ENCODE measurements at regions not wholly inside any gene's neighbourhood (a gene's known extent, or its start where the extent isn't known, plus 50 kb on each side); places are given as distances from the start of the nearest gene placed in this dataset.

DNA sequence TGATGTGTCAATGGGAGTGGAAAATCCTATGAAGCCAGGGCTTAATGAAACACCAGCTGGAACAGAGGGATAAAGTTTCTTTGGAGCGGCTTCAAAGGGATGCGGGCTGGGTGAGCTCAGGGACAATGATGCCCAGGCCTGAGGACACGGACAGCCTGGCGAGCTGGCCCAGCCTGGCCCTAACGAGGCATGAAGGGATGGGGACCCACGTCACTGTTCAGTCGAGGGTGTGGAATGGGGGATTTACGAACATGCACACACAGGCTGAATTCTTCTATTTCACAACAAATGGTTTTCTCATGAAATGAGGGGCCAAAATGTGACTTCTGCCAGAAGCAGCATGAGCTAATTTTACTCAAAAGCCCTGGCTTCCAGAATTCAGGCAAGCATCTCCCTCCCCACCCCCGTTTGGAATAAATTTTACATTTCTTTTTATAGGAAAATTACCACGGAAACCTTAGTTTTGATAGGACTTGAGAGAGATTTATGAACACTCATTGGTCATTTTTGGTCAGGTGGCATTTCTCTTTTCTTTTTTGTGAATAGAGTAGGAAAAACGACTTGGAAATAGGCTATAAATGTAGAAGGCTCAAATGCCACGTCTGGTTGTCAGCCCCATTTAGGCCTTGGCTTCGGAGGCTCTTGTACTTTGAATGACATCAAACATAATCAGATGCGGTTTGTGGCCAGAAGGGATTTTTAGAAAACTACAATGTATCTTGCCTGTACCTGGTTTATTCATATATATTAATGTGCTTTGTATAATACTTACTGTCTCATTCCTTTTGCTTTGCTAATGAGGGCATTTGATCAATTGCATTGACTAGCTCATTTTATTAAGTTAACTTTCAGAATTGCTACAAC is 893.8 kb upstream of the CELF4 start:
- TF ChIP-seq, protein P1, sequence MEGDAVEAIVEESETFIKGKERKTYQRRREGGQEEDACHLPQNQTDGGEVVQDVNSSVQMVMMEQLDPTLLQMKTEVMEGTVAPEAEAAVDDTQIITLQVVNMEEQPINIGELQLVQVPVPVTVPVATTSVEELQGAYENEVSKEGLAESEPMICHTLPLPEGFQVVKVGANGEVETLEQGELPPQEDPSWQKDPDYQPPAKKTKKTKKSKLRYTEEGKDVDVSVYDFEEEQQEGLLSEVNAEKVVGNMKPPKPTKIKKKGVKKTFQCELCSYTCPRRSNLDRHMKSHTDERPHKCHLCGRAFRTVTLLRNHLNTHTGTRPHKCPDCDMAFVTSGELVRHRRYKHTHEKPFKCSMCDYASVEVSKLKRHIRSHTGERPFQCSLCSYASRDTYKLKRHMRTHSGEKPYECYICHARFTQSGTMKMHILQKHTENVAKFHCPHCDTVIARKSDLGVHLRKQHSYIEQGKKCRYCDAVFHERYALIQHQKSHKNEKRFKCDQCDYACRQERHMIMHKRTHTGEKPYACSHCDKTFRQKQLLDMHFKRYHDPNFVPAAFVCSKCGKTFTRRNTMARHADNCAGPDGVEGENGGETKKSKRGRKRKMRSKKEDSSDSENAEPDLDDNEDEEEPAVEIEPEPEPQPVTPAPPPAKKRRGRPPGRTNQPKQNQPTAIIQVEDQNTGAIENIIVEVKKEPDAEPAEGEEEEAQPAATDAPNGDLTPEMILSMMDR (IDR thresholded peaks at IDR 0.05; ENCODE audit: low read depth, low read length): no peak
- TF ChIP-seq MYC (IDR thresholded peaks at IDR 0.05; ENCODE audit: low read depth, low read length) (no peak), POLR2A (IDR thresholded peaks at IDR 0.05; ENCODE audit: extremely low read depth, insufficient read length) (no peak)
- TF ChIP-seq, protein P2, sequence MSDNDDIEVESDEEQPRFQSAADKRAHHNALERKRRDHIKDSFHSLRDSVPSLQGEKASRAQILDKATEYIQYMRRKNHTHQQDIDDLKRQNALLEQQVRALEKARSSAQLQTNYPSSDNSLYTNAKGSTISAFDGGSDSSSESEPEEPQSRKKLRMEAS (IDR thresholded peaks at IDR 0.05; ENCODE audit: low read depth, low read length): no peak
- DNase-seq (ENCODE audit: low read depth): no peak
- no peak overlapping the region for H3K4me3 ChIP-seq (ENCODE audit: low read depth, low read length)

DNA sequence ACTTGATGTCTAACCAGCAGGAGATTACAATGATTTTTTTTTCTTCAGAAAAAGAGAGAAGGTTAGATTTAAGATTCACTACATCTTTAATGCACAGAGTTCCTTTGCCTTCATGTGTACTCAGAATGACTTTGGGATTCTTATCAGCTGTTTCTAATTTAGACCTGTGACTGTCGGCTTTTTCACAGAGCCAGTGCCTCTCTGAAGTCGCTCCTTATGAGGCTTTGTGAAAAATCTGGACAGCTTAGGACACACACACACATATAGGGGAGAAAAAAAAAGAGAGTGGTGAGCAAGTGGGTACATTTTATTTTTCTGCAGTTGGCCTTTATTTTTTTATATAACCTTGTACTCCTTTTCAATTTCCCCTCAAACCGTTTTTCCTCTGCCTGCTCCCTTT is 893.1 kb upstream of the CELF4 start:
- no peak for DNase-seq (ENCODE audit: low read depth)
- H3K4me3 ChIP-seq (ENCODE audit: low read depth, low read length): no peak overlapping the region
- TF ChIP-seq MYC (IDR thresholded peaks at IDR 0.05; ENCODE audit: low read depth, low read length) (no peak), POLR2A (IDR thresholded peaks at IDR 0.05; ENCODE audit: extremely low read depth, insufficient read length) (no peak)
- TF ChIP-seq, protein P1 (IDR thresholded peaks at IDR 0.05; ENCODE audit: low read depth, low read length): no peak
- TF ChIP-seq, protein P2 (IDR thresholded peaks at IDR 0.05; ENCODE audit: low read depth, low read length): no peak

DNA sequence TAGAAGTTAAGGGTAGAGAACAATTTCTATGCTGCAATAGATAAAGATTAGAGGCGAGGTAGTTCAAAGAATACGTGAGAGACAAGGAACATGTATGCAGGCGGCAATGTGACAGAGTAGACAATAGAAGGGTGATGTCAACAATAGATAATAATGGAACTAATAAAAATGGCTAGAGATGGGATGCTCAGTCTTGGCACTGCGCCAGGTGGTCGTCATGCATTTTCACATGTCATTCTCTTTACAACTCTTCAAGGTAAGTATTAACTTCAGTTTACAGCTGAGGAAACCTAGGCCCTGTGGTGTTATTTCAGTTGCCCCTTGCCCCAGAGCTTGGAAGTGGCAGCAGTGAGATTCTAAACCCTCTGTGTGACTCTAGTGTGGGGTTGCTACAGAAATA is 890.7 kb upstream of the CELF4 start:
- no peak for DNase-seq (ENCODE audit: low read depth)
- no peak overlapping the region for H3K4me3 ChIP-seq (ENCODE audit: low read depth, low read length)

DNA sequence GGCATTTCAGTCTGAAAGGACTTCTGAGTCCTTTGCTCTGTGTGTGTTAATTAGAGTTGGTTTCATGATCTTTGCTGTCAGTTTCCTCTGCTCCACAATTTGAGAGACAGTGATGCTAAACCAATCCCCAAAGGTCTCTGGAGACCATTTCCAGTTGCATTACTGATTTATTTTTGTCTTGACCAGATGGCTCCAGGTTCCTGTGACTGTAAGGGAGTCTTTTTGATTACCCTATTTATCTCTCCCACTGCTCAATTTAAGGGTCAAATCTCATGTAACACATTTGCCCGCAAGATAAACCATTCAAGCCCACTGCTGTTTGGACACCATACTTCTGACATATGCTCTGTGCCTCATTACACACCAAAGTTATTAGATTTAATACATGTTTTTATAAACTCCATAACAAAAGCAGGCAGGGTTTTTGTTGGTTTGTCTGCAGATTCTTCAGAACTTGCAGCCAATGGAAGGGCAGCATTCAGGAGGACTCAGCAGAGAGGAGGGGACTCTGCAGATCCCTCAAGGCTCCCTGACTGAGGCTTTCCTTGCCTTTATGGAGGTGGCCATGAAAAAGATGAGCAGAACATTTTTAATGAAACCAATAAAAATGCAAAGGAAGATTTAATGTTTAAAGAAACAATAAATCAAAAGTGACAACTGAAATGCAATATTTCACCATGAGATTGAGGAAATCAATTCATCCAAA is 889.3 kb upstream of the CELF4 start:
- no peak overlapping the region for H3K4me3 ChIP-seq (ENCODE audit: low read depth, low read length)
- no peak for DNase-seq (ENCODE audit: low read depth)
- TF ChIP-seq, protein P1 (IDR thresholded peaks at IDR 0.05; ENCODE audit: low read depth, low read length): no peak
- no peak for TF ChIP-seq MYC (IDR thresholded peaks at IDR 0.05; ENCODE audit: low read depth, low read length)
- no peak for TF ChIP-seq POLR2A (IDR thresholded peaks at IDR 0.05; ENCODE audit: extremely low read depth, insufficient read length)
- TF ChIP-seq, protein P2 (IDR thresholded peaks at IDR 0.05; ENCODE audit: low read depth, low read length): no peak

More for the DNA sequence above, 890.7 kb upstream of the CELF4 start:
- TF ChIP-seq POLR2A (IDR thresholded peaks at IDR 0.05; ENCODE audit: extremely low read depth, insufficient read length): no peak

DNA sequence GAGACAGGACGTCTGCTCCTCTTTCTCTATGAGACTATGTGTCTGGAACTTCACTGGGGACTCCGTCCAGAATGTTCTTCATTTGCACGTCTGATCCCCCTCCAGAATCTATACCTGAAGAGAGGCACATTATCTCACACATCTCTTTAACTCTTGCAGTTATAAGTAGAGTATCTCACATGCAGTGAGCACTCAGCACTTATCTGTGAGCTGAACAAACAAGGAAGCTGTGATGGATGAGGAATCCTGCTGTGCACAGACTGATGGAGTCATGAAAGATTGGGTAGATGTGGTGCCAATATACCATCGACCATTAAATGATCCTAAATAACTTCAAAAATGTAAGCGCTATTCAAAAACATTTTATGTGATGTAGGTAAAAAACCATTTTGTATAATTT is 888.3 kb upstream of the CELF4 start:
- H3K4me3 ChIP-seq (ENCODE audit: low read depth, low read length): no peak overlapping the region
- TF ChIP-seq, protein P2 (IDR thresholded peaks at IDR 0.05; ENCODE audit: low read depth, low read length): no peak
- no peak for TF ChIP-seq POLR2A (IDR thresholded peaks at IDR 0.05; ENCODE audit: extremely low read depth, insufficient read length)
- TF ChIP-seq MYC (IDR thresholded peaks at IDR 0.05; ENCODE audit: low read depth, low read length): no peak
- TF ChIP-seq, protein P1 (IDR thresholded peaks at IDR 0.05; ENCODE audit: low read depth, low read length): no peak
- no peak for DNase-seq (ENCODE audit: low read depth)

DNA sequence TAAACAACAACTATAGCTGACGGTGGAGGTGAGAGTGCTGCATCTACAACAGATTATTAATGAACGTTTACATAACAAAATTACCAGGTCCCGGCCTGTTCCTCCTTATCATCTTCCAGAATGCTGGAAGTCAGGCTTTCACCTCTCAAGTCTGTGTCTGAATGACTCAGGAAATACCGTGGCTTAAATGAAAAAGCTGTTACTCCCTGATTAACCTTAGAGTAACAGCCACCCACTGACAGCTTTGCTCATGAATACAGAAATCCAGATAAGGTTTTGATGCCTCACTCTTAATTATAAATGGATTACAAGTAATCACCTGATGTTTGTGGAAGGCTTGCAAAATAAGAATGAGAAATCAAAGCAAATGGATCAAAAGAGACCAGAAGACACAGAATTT is 885.3 kb upstream of the CELF4 start:
- DNase-seq (ENCODE audit: low read depth): no peak
- H3K4me3 ChIP-seq (ENCODE audit: low read depth, low read length): no peak overlapping the region
- TF ChIP-seq POLR2A (IDR thresholded peaks at IDR 0.05; ENCODE audit: extremely low read depth, insufficient read length): no peak
- no peak for TF ChIP-seq MYC (IDR thresholded peaks at IDR 0.05; ENCODE audit: low read depth, low read length)
- TF ChIP-seq, protein P1 (IDR thresholded peaks at IDR 0.05; ENCODE audit: low read depth, low read length): no peak
- TF ChIP-seq, protein P2 (IDR thresholded peaks at IDR 0.05; ENCODE audit: low read depth, low read length): no peak
